ENCODE measurements at regions not wholly inside any gene's neighbourhood (a gene's known extent, or its start where the extent isn't known, plus 50 kb on each side); places are given as distances from the start of the nearest gene placed in this dataset.

DNA sequence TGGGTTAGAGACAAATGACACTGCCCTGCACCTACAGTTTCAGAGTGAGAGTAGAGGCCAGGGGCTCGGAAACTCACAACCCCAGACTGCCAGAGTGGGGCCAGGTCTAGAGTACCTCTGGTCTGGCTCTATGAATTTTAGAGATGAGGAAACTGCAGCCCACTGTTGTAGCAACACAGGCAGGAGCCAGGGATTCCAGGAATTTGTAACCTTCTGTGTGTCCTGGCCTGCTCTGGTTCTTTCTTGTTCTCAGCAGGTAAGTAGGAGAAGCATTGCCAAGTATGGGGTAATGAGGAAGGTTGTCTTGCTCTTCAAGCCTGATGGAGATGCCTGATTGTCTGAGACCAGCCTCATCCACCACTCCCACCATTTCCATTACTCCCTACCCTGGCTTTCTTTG lies 221.8 kb downstream of the UACA start:
- TF ChIP-seq CTCF (IDR thresholded peaks at IDR 0.05) (no peak), EZH2 (IDR thresholded peaks at IDR 0.05) (no peak)
